IMR-90 (cell line): ENCODE measurements at regions not wholly inside any gene's neighbourhood (a gene's known extent, or its start where the extent isn't known, plus 50 kb on each side); places are given as distances from the start of the nearest gene placed in this dataset.

Experiments
- ATAC-seq: fragments of 200-7000 bp; cut with Tn5 transposase; 2 replicates; pipeline ENCODE4 v1.9.1; 2020; ENCODE audit warnings: low read depth, mild to moderate bottlenecking, moderate library complexity
- BruUV-seq: library from RNA; stranded (reverse); fragments of 400-500 nt; replicated peaks from 2 replicates; lab custom pipeline; 2021; lab: Mats Ljungman, UMichigan
- CTCF ChIA-PET: fragments of 300-600 bp; formaldehyde crosslinking; extraction: SDS; loops from one replicate; lab custom pipeline; 2021; ENCODE audit warnings: antibody characterized with exemption; lab: Yijun Ruan, JAX
- POLR2A ChIA-PET: fragments of 300-600 bp; sonication (Branson Sonifier 250); formaldehyde crosslinking; loops from one replicate; lab custom pipeline; 2022; ENCODE audit warnings: antibody characterized with exemption; ENCODE audit not compliant: unreplicated experiment; lab: Charles Lee
- DNase-seq: peaks from one replicate; pipeline ENCODE4 v3.0.0; 2013
- H2AFZ ChIP-seq: replicated peaks from 2 replicates; pipeline ENCODE3; 2013; ENCODE audit warnings: low read length, mild to moderate bottlenecking; ENCODE audit not compliant: poor library complexity
- H2AK5ac ChIP-seq: 2 replicates; pipeline ENCODE4 v1.6.1; 2013; ENCODE audit warnings: low read depth, low read length, inconsistent platforms
- H2AK9ac ChIP-seq: replicated peaks from 2 replicates; pipeline ENCODE3; 2013; ENCODE audit warnings: mild to moderate bottlenecking, low read depth, low read length, moderate library complexity; ENCODE audit not compliant: poor library complexity
- H2BK120ac ChIP-seq: 2 replicates; pipeline ENCODE4 v1.6.1; 2013; ENCODE audit warnings: low read depth, low read length, inconsistent platforms
- H2BK15ac ChIP-seq: 3 replicates; pipeline ENCODE4 v1.6.1; 2013; ENCODE audit warnings: low read depth, low read length, inconsistent platforms
- H2BK20ac ChIP-seq: 2 replicates; pipeline ENCODE4 v1.6.1; 2013; ENCODE audit warnings: low read depth, mild to moderate bottlenecking, inconsistent platforms, low read length, moderate library complexity
- H2BK5ac ChIP-seq: 2 replicates; pipeline ENCODE4 v1.6.1; 2013; ENCODE audit warnings: mild to moderate bottlenecking, low read depth, low read length, inconsistent platforms; ENCODE audit not compliant: poor library complexity, severe bottlenecking
- H3K14ac ChIP-seq: replicated peaks from 2 replicates; pipeline ENCODE4 v1.6.1; 2013; ENCODE audit warnings: low read depth, low read length, inconsistent platforms
- H3K18ac ChIP-seq: 2 replicates; pipeline ENCODE4 v1.6.1; 2013; ENCODE audit warnings: low read depth, low read length, control low read depth
- H3K23ac ChIP-seq: 2 replicates; pipeline ENCODE4 v1.6.1; 2013; ENCODE audit warnings: low read depth, low read length, inconsistent platforms
- H3K27ac ChIP-seq: 2 replicates; pipeline ENCODE4 v1.5.1; 2013; ENCODE audit warnings: mild to moderate bottlenecking, control low read depth, low read length; ENCODE audit not compliant: insufficient read depth
- H3K27me3 ChIP-seq: 2 replicates; pipeline ENCODE4 v1.6.1; 2013; ENCODE audit warnings: low read length; ENCODE audit not compliant: control insufficient read depth, insufficient read depth
- H3K36me3 ChIP-seq: 2 replicates; pipeline ENCODE4 v1.6.1; 2013; ENCODE audit warnings: low read length, mixed read lengths; ENCODE audit not compliant: control insufficient read depth, insufficient read depth
- H3K4ac ChIP-seq: 2 replicates; pipeline ENCODE4 v1.6.1; 2013; ENCODE audit warnings: low read depth, low read length, inconsistent platforms
- H3K4me1 ChIP-seq: 2 replicates; pipeline ENCODE4 v1.6.1; 2013; ENCODE audit warnings: low read length, mixed read lengths; ENCODE audit not compliant: control insufficient read depth, insufficient read depth
- H3K4me2 ChIP-seq: 2 replicates; pipeline ENCODE4 v1.6.1; 2013; ENCODE audit warnings: low read depth, mild to moderate bottlenecking, control low read depth, low read length, moderate library complexity
- H3K4me3 ChIP-seq: 2 replicates; pipeline ENCODE4 v1.5.1; 2013; ENCODE audit warnings: low read depth, mild to moderate bottlenecking, control low read depth, low read length, moderate library complexity; ENCODE audit not compliant: insufficient read depth
- H3K56ac ChIP-seq: 2 replicates; pipeline ENCODE4 v1.6.1; 2013; ENCODE audit warnings: low read length, inconsistent platforms; ENCODE audit not compliant: insufficient read depth; ENCODE audit errors: extremely low read depth
- H3K79me1 ChIP-seq, 2 experiments: 2 replicates each; pipeline ENCODE4 v1.6.1; 2013; ENCODE audit warnings: low read length in 2 of 2, inconsistent platforms in 1 of 2, low read depth in 1 of 2
- H3K9ac ChIP-seq: 2 replicates; pipeline ENCODE4 v1.6.1; 2013; ENCODE audit warnings: low read depth, low read length, control low read depth
- H3K9me1 ChIP-seq: 2 replicates; pipeline ENCODE4 v1.6.1; 2013; ENCODE audit warnings: low read length, inconsistent platforms; ENCODE audit not compliant: insufficient read depth
- H3K9me3 ChIP-seq: 2 replicates; pipeline ENCODE4 v1.6.1; 2013; ENCODE audit warnings: low read length; ENCODE audit not compliant: control insufficient read depth, insufficient read depth
- H4K20me1 ChIP-seq: 2 replicates; pipeline ENCODE4 v1.6.1; 2013; ENCODE audit warnings: low read length, inconsistent platforms; ENCODE audit not compliant: insufficient read depth
- H4K5ac ChIP-seq: 2 replicates; pipeline ENCODE4 v1.6.1; 2013; ENCODE audit warnings: mild to moderate bottlenecking, low read depth, low read length, control low read depth
- H4K8ac ChIP-seq, 2 experiments: 2 replicates each; pipeline ENCODE4 v1.6.1; 2013; ENCODE audit warnings: low read depth in 2 of 2, low read length in 2 of 2, control low read depth in 1 of 2, inconsistent platforms in 1 of 2
- H4K91ac ChIP-seq: 2 replicates; pipeline ENCODE4 v1.6.1; 2013; ENCODE audit warnings: low read depth, low read length, inconsistent platforms; ENCODE audit not compliant: insufficient read depth
- CHD1 ChIP-seq: IDR thresholded peaks from 2 replicates; pipeline ENCODE4 v1.6.1; 2012; ENCODE audit warnings: low read depth, low read length, improper control_type of control experiment
- FOS ChIP-seq: fragments of 150-350 bp; IDR thresholded peaks from 2 replicates; pipeline ENCODE4 v1.6.1; 2016; ENCODE audit warnings: low read depth, low read length
- RCOR1 ChIP-seq: IDR thresholded peaks from 2 replicates; pipeline ENCODE4 v1.6.1; 2012; ENCODE audit warnings: mild to moderate bottlenecking, low read length, improper control_type of control experiment; ENCODE audit not compliant: insufficient replicate concordance
- USF2 ChIP-seq: fragments of 150-350 bp; IDR thresholded peaks from 2 replicates; pipeline ENCODE4 v1.6.1; 2017; ENCODE audit warnings: mild to moderate bottlenecking, antibody characterized with exemption, low read length, low read depth
- WGBS, 2 experiments: methylation state at CpG; one replicate each; pipeline versions ENCODE4 v1.1.5 to v1.1.7; 2013; ENCODE audit warnings: missing lambda C conversion rate in 2 of 2; ENCODE audit not compliant: insufficient read length in 1 of 2; ENCODE audit errors: extremely low coverage in 2 of 2; 5-methylcytosine and 5-hydroxymethylcytosine counted together
- dilution Hi-C: fragments of 300-500 bp; cut with HindIII; formaldehyde crosslinking; loops from one replicate; pipeline ENCODE4 v1.14.3; 2018; ENCODE audit warnings: low sequenced_read_pairs; ENCODE audit not compliant: unreplicated experiment
- in situ Hi-C: fragments of 300-500 bp; cut with MboI; formaldehyde crosslinking; loops from 3 replicates; pipeline ENCODE4 v1.14.3; 2019; ENCODE audit warnings: low sequenced_read_pairs, inconsistent platforms, mixed read lengths
- intact Hi-C: fragments of 100-400 bp; cut with micrococcal nuclease; formaldehyde crosslinking; loops from 2 replicates; pipeline ENCODE4 v1.10.0; 2022

- dilution Hi-C loops = no loop called here
- no peak overlapping the region for H3K4me2 ChIP-seq
- H2BK15ac ChIP-seq = no peak overlapping the region
- ChIA-PET CTCF (no interaction called here), POLR2A (no interaction called here)
- H4K91ac ChIP-seq = no peak overlapping the region
- H3K4ac ChIP-seq = no peak overlapping the region
- ATAC-seq = no peak
- BruUV-seq = no TSS peak
- H3K36me3 ChIP-seq = no peaks in the 10 kb centered on the region
- no peak overlapping the region for H3K23ac ChIP-seq
- H2AK5ac ChIP-seq = no peak overlapping the region
- WGBS, 2 experiments = 27% methylated on average over 5 of the region's 6 CpGs; no CpG with 5 or more reads in 1 of the 2 experiments
- H3K9me1 ChIP-seq = no peaks in the 10 kb centered on the region
- H3K9ac ChIP-seq = no peak overlapping the region
- no peak overlapping the region for H4K8ac ChIP-seq
- intact Hi-C loops = no loop called here
- H2BK120ac ChIP-seq = no peak overlapping the region
- TF ChIP-seq CHD1 (no peak), RCOR1 (no peak), USF2 (no peak), FOS (no peak)
- H2AK9ac ChIP-seq = no peak overlapping the region
- H3K9me3 ChIP-seq = peaks cover 6% of the 10 kb centered on the region; the same call in 1 of the 2 replicates
- H3K79me1 ChIP-seq = no peaks in the 10 kb centered on the region
- no peaks in the 10 kb centered on the region for H3K4me1 ChIP-seq
- no peak overlapping the region for H3K27ac ChIP-seq
- no peak overlapping the region for H3K56ac ChIP-seq
- no peak overlapping the region for H3K14ac ChIP-seq
- H4K20me1 ChIP-seq = no peaks in the 10 kb centered on the region
- no peak overlapping the region for H3K18ac ChIP-seq
- H3K4me3 ChIP-seq = no peak overlapping the region
- H2BK20ac ChIP-seq = no peak overlapping the region
- in situ Hi-C loops = no loop called here
- H2BK5ac ChIP-seq = no peak overlapping the region
- H4K5ac ChIP-seq = no peak overlapping the region
- H3K27me3 ChIP-seq = no peaks in the 10 kb centered on the region
- no peak overlapping the region for H2AFZ ChIP-seq
- DNase-seq = no peak
These were observed 359.1 kb upstream of the CXorf51A start for GRCh38 chrX:147173594-147173993.
